Calu3 (cell line): ENCODE measurements at regions not wholly inside any gene's neighbourhood (a gene's known extent, or its start where the extent isn't known, plus 50 kb on each side); places are given as distances from the start of the nearest gene placed in this dataset.

Experiments
- BruUV-seq: library from RNA; stranded (reverse); fragments of 400-500 nt; replicated peaks from 2 replicates; lab custom pipeline; 2021; lab: Mats Ljungman, UMichigan
- CTCF ChIA-PET: fragments of 300-600 bp; sonication (Branson Sonifier 250); formaldehyde crosslinking; loops from one replicate; lab custom pipeline; 2022; ENCODE audit warnings: antibody characterized with exemption; lab: Charles Lee
- DNase-seq: peaks from one replicate; pipeline ENCODE4 v3.0.0; 2022
- H3K27ac Mint-ChIP-seq: one replicate; pipeline ENCODE4 v1.8.0; 2022; ENCODE audit warnings: mixed read lengths; ENCODE audit not compliant: unreplicated experiment
- H3K27me3 Mint-ChIP-seq: one replicate; pipeline ENCODE4 v1.8.0; 2022; ENCODE audit warnings: mixed read lengths; ENCODE audit not compliant: unreplicated experiment
- H3K36me3 Mint-ChIP-seq: one replicate; pipeline ENCODE4 v1.8.0; 2022; ENCODE audit warnings: mild to moderate bottlenecking, moderate library complexity, mixed read lengths; ENCODE audit not compliant: insufficient read depth, unreplicated experiment
- H3K4me1 Mint-ChIP-seq: one replicate; pipeline ENCODE4 v1.8.0; 2022; ENCODE audit warnings: mild to moderate bottlenecking, low read depth, mixed read lengths; ENCODE audit not compliant: unreplicated experiment
- H3K4me3 Mint-ChIP-seq: one replicate; pipeline ENCODE4 v1.8.0; 2022; ENCODE audit warnings: mild to moderate bottlenecking, low read depth, moderate library complexity, mixed read lengths; ENCODE audit not compliant: unreplicated experiment
- H3K9me3 Mint-ChIP-seq: one replicate; pipeline ENCODE4 v1.8.0; 2022; ENCODE audit warnings: low read depth, mixed read lengths; ENCODE audit not compliant: unreplicated experiment
- CTCF ChIP-seq: fragments of 200-600 bp; IDR thresholded peaks from one replicate; pipeline ENCODE4 v1.8.0; 2022; ENCODE audit warnings: antibody characterized with exemption; ENCODE audit not compliant: unreplicated experiment
- intact Hi-C: fragments of 100-400 bp; cut with micrococcal nuclease; formaldehyde crosslinking; loops from one replicate; pipeline ENCODE4 v1.10.0; 2022; ENCODE audit not compliant: unreplicated experiment

DNA sequence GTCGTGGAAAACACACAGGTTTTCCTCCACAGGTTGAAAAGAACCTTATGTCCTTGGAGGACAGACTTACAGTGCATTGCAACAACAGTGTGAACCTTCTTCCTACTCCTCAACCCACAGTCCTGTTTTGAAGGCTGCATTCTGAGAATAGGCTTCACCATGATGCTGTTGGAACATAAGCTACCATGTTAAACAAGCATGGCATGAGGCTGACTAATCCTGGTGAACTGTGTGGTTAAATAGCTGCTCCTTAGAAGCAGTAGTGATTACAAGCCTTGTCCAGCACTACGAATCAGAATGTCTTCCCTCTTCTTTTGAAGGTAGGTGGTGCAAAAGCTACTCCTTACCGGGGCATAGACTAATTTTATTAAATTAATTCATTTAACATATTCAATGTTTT, 368.5 kb upstream of the EPHA7 start:
- Mint-ChIP-seq H3K27ac (no peak overlapping the region), H3K36me3 (peaks cover 5% of the 10 kb centered on the region), H3K9me3 (peaks cover 5% of the 10 kb centered on the region), H3K4me1 (peaks cover 12% of the 10 kb centered on the region), H3K4me3 (no peak overlapping the region), H3K27me3 (no peaks in the 10 kb centered on the region)
- intact Hi-C loops = no loop called here
- no TSS peak for BruUV-seq
- no peak for TF ChIP-seq CTCF
- DNase-seq = no peak
- CTCF ChIA-PET = no interaction called here

- Mint-ChIP-seq H3K4me3 (no peak overlapping the region), H3K27ac (no peak overlapping the region)
Observed at GRCh38 chr6:93786474-93787330, 367.3 kb upstream of the EPHA7 start.

GRCh38 chr6:93785694-93786030, 366.3 kb upstream of the EPHA7 start:
- intact Hi-C loops = no loop called here
- Mint-ChIP-seq H3K4me3 (peak overlapping the region; percentile 20), H3K4me1 (peaks cover 12% of the 10 kb centered on the region), H3K36me3 (peaks cover 5% of the 10 kb centered on the region), H3K27me3 (no peaks in the 10 kb centered on the region), H3K9me3 (peaks cover 6% of the 10 kb centered on the region), H3K27ac (no peak overlapping the region)
- no TSS peak for BruUV-seq
- CTCF ChIA-PET = no interaction called here
- TF ChIP-seq CTCF = no peak
- DNase-seq = no peak

More at GRCh38 chr6:93786474-93787330, 367.3 kb upstream of the EPHA7 start:
- no peak for TF ChIP-seq CTCF
- intact Hi-C loops = no loop called here
- DNase-seq = no peak
- Mint-ChIP-seq H3K36me3 (peaks cover 5% of the 10 kb centered on the region), H3K4me1 (peaks cover 12% of the 10 kb centered on the region), H3K27me3 (no peaks in the 10 kb centered on the region), H3K9me3 (peaks cover 8% of the 10 kb centered on the region)
- no TSS peak for BruUV-seq
- CTCF ChIA-PET = no interaction called here

GRCh38 chr6:93784794-93785693, 365.7 kb upstream of the EPHA7 start:
- peaks cover 5% of the 10 kb centered on the region for H3K36me3 Mint-ChIP-seq

More at GRCh38 chr6:93784794-93785693, 365.7 kb upstream of the EPHA7 start:
- no peak for TF ChIP-seq CTCF
- DNase-seq = no peak
- peaks cover 12% of the 10 kb centered on the region for H3K4me1 Mint-ChIP-seq
- H3K27ac Mint-ChIP-seq = peak overlapping the region; percentile 58
- BruUV-seq = no TSS peak
- peaks cover 6% of the 10 kb centered on the region for H3K9me3 Mint-ChIP-seq
- no peaks in the 10 kb centered on the region for H3K27me3 Mint-ChIP-seq
- H3K4me3 Mint-ChIP-seq = peak overlapping the region; percentile 20
- CTCF ChIA-PET = no interaction called here
- intact Hi-C loops = no loop called here
